Fibroblast of the aortic adventitia (primary cell): ENCODE measurements at regions not wholly inside any gene's neighbourhood (a gene's known extent, or its start where the extent isn't known, plus 50 kb on each side); places are given as distances from the start of the nearest gene placed in this dataset.
"Not testable (repeated sequence)": the region's sequence is repeated elsewhere in the genome, so short reads cannot be mapped to it uniquely, and the experiment has no call there.

Experiments
- DNase-seq: peaks from one replicate; pipeline ENCODE4 v3.0.0-alpha.2; 2010; ENCODE audit warnings: low read depth
- H3K4me3 ChIP-seq: 2 replicates; pipeline ENCODE4 v1.5.1; 2011; ENCODE audit warnings: low read depth, mild to moderate bottlenecking, control low read depth, low read length, moderate library complexity
- TF ChIP-seq, protein P1 (sequence below): IDR thresholded peaks from 2 replicates; pipeline ENCODE4 v1.5.1; 2011; ENCODE audit warnings: mild to moderate bottlenecking, low read length, control low read depth, inconsistent platforms; ENCODE audit not compliant: insufficient read depth

DNA sequence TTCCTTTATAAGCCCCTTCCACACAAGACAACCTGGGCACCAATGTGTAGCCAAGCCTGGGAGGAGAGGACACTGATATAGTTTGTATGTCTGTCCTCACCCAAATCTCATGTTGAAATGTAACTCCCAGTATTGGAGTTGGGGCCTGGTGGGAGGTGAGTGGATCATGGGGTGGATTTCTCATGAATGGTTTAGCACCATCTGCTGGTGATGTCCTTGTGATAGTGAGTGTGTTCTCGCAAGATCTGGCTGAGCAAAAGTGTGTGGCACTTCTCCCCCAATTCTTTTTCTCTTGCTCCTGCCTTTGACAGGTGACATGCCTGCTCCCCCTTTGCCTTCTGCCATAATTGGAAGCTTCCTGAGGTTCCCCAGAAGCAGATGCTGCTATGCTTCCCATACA lies 135.8 kb downstream of the USP31 start:
- TF ChIP-seq, protein P1, sequence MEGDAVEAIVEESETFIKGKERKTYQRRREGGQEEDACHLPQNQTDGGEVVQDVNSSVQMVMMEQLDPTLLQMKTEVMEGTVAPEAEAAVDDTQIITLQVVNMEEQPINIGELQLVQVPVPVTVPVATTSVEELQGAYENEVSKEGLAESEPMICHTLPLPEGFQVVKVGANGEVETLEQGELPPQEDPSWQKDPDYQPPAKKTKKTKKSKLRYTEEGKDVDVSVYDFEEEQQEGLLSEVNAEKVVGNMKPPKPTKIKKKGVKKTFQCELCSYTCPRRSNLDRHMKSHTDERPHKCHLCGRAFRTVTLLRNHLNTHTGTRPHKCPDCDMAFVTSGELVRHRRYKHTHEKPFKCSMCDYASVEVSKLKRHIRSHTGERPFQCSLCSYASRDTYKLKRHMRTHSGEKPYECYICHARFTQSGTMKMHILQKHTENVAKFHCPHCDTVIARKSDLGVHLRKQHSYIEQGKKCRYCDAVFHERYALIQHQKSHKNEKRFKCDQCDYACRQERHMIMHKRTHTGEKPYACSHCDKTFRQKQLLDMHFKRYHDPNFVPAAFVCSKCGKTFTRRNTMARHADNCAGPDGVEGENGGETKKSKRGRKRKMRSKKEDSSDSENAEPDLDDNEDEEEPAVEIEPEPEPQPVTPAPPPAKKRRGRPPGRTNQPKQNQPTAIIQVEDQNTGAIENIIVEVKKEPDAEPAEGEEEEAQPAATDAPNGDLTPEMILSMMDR = no peak
- H3K4me3 ChIP-seq = no peak overlapping the region
- DNase-seq = no peak

DNA sequence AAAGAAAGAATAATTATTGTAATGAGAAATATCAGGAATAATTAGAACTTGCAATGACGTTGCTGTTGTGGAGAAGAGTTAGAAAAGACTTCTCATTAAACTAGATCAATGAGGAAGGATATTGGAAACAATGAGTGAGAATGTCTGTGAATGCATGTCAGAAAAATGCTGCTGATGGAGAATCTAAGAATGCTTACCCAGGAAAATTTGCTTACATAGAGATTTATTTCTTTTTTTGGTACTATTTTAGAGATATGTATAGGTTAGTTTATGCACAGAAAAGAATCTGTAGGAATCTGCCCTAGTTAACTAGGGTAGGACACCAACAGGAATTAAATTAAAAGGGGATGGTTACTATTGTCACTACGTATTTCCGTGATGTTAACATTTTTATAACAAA lies 140.2 kb downstream of the USP31 start:
- no peak overlapping the region for H3K4me3 ChIP-seq
- TF ChIP-seq, protein P1 = no peak
- no peak for DNase-seq

DNA sequence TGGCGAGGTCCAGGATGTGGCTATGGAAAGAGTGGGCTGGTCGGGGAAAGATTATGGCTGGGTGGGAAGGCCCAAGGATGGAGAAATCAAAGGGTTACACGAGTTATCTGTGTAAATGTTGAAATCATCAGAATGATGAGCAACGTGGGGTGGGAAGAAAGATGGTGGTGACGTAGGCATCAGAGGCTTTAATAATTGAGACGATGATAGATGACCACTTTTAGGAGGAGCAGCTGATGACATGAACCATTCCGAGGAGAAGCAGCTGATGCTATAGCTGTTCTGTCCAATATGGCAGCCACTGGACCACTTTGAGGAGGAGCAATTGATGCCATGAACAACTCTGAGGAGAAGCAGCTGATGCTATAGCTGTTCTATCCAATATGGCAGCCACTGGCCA lies 141.2 kb downstream of the USP31 start:
- TF ChIP-seq, protein P1 = no peak
- H3K4me3 ChIP-seq = no peak overlapping the region
- DNase-seq = no peak

DNA sequence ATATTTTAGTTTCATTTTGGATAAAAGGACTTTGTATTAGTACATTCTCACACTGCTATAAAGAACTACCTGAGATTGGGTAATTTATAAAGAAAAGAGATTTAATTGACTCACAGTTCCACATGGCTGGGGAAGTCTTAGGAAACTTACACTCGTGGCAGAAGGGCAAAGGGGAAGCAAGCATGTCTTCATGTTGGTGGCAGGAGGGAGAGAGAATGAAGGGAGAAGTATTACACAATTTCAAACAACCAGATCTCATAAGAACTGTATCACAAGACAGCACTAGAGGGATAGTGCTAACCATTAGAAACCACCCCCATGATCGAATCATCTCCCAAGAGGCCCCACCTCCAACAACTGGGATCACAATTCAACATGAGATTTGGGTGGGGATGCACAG lies 142.9 kb downstream of the USP31 start:
- no peak overlapping the region for H3K4me3 ChIP-seq
- TF ChIP-seq, protein P1 = no peak
- no peak for DNase-seq

DNA sequence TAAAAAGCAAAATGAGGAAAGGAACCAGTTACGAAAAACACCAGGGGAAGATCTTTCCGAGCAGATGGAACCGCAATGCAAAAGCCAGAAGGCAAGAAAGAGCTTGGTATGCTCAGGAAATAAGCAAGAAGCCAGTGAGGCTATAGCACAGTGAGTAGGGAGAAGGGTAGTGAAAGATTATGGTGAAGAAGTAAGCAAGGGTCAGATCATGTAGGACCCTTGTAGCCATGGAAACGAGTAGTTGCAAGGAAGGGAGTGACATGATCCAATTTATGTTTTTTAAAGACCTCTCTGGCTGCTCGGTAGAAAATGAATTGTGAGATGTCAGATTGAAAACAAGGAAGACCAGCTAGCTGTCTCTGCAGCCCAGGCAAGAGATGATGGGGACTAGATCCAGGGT lies 143.3 kb downstream of the USP31 start:
- H3K4me3 ChIP-seq = no peak overlapping the region
- DNase-seq = no peak
- TF ChIP-seq, protein P1 = no peak

DNA sequence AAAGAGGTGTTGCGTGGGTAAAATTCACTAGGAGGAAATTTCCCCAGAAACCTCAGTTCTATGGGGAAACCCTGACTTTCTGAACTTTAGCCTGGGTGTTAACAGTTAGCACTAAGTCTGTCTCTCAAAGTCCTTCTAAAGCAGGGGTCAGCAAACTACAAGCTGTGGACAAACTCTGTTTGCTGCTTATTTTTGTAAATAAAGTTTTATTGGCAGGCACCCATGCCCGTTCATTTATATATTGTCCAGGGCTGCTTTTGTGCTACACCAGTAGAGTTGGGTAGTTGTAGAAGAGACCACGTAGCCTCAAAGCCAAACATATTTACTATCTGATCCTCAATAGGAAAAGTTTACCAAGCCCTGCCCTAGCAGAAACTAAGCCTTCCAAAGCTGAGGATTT lies 159.7 kb downstream of the USP31 start:
- TF ChIP-seq, protein P1 = no peak
- no peak overlapping the region for H3K4me3 ChIP-seq

DNA sequence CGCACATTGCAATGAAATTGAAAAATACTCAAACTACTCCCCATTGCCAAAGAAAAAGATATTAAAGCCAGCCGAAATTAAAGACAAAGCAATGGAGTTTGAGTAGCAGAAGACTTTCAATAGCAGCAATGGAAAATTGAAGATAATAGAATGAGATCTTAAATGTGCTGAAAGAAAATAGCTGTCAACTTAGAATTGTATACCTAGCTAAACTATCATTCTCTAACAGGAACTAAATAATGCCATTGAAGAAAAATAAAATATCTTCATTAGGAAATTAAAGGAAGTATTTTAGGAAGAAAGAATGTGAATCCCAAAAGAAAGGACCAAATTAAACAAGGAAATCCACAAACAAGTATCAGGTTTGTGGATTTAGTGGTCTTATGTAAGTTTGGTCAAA lies 165.6 kb downstream of the USP31 start:
- H3K4me3 ChIP-seq = no peak overlapping the region
- TF ChIP-seq, protein P1 = no peak
- DNase-seq = no peak

More for the DNA sequence above, 159.7 kb downstream of the USP31 start:
- DNase-seq = no peak

DNA sequence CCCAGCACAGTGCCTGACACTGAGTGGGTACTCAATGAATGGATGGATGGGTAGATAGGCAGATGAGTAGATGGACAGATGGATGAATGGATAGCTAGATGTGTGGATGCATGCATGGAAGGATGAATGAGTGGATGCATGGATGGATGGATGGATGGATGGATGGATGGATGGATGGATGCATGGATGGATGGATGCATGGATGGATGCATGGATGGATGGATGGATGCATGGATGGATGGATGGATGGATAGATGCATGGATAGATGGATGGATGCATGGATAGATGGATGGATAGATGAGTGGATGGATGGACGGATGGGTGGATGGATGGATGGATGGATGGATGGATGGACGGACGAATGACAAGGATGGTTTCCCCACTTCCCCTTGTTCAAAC lies 166.6 kb downstream of the HS3ST2 start:
- not testable (repeated sequence) for H3K4me3 ChIP-seq, DNase-seq
